NCI-H146 treated with DMSO at 0.1 percent for 48 hours (cell line): ENCODE measurements at regions not wholly inside any gene's neighbourhood (a gene's known extent, or its start where the extent isn't known, plus 50 kb on each side); places are given as distances from the start of the nearest gene placed in this dataset.
"Not testable (repeated sequence)": the region's sequence is repeated elsewhere in the genome, so short reads cannot be mapped to it uniquely, and the experiment has no call there.

Experiments
- DNase-seq: peaks from one replicate; lab custom pipeline; 2025; ENCODE audit not compliant: unreplicated experiment; lab: John Stamatoyannopoulos, UW

- no peak for DNase-seq
These were observed 85.2 kb upstream of the SEMA3C start for GRCh38 chr7:81004098-81004497.

GRCh38 chr7:81003326-81003725, 84.5 kb upstream of the SEMA3C start:
- DNase-seq = no peak

GRCh38 chr7:81002421-81002820, 83.6 kb upstream of the SEMA3C start:
- no peak for DNase-seq

- DNase-seq = no peak
These were observed 80.9 kb upstream of the SEMA3C start for GRCh38 chr7:80999771-81000170.

GRCh38 chr7:80999100-80999499, 80.2 kb upstream of the SEMA3C start:
- no peak for DNase-seq

GRCh38 chr7:80997841-80998240, 79.0 kb upstream of the SEMA3C start:
- no peak for DNase-seq

GRCh38 chr7:80996236-80996635, 77.4 kb upstream of the SEMA3C start:
- DNase-seq = not testable (repeated sequence)

GRCh38 chr7:80991654-80992053, 72.8 kb upstream of the SEMA3C start:
- no peak for DNase-seq

GRCh38 chr7:80984619-80985018, 65.8 kb upstream of the SEMA3C start:
- no peak for DNase-seq

- DNase-seq = no peak
These were observed 62.6 kb upstream of the SEMA3C start for GRCh38 chr7:80981405-80981804.

- no peak for DNase-seq
These were observed 58.9 kb upstream of the SEMA3C start for GRCh38 chr7:80977751-80978150.

GRCh38 chr7:80974396-80975358, 55.8 kb upstream of the SEMA3C start:
- no peak for DNase-seq

GRCh38 chr7:80971225-80971624, 52.4 kb upstream of the SEMA3C start:
- no peak for DNase-seq
